ENCODE measurements at regions not wholly inside any gene's neighbourhood (a gene's known extent, or its start where the extent isn't known, plus 50 kb on each side); places are given as distances from the start of the nearest gene placed in this dataset.

DNA sequence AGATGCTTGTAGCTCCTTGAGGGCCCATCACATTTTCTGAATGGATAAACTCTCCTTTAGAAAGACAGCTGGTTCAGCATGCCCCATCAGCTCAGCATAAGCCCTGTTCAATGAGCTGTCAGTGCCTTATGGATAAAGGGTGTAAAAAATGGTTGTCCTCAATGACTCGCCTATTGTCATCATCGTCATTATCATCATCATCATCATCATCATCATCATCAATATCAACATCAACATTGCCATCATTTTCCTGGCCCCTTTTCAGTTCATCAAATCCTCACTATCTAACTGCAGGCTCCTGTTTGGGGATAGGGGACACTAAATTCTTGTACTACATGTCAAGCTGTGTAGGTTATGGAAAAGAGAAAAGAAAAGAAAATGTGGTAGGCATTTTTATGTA, 310.7 kb upstream of the MTNR1B start:
- Mint-ChIP-seq H3K27me3 (ENCODE audit: unreplicated experiment) (peaks cover 6% of the 10 kb centered on the region), H3K36me3 (ENCODE audit: low read depth, unreplicated experiment) (no peaks in the 10 kb centered on the region), H3K4me3 (ENCODE audit: unreplicated experiment) (no peak overlapping the region), H3K9me3 (ENCODE audit: unreplicated experiment) (no peaks in the 10 kb centered on the region), H3K27ac (ENCODE audit: unreplicated experiment) (no peak overlapping the region), H3K4me1 (ENCODE audit: unreplicated experiment) (peaks cover 8% of the 10 kb centered on the region)
- no peak for DNase-seq (ENCODE audit: low spot score)
- TF ChIP-seq, protein P1, sequence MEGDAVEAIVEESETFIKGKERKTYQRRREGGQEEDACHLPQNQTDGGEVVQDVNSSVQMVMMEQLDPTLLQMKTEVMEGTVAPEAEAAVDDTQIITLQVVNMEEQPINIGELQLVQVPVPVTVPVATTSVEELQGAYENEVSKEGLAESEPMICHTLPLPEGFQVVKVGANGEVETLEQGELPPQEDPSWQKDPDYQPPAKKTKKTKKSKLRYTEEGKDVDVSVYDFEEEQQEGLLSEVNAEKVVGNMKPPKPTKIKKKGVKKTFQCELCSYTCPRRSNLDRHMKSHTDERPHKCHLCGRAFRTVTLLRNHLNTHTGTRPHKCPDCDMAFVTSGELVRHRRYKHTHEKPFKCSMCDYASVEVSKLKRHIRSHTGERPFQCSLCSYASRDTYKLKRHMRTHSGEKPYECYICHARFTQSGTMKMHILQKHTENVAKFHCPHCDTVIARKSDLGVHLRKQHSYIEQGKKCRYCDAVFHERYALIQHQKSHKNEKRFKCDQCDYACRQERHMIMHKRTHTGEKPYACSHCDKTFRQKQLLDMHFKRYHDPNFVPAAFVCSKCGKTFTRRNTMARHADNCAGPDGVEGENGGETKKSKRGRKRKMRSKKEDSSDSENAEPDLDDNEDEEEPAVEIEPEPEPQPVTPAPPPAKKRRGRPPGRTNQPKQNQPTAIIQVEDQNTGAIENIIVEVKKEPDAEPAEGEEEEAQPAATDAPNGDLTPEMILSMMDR (IDR thresholded peaks at IDR 0.05; ENCODE audit: unreplicated experiment), result no peak

DNA sequence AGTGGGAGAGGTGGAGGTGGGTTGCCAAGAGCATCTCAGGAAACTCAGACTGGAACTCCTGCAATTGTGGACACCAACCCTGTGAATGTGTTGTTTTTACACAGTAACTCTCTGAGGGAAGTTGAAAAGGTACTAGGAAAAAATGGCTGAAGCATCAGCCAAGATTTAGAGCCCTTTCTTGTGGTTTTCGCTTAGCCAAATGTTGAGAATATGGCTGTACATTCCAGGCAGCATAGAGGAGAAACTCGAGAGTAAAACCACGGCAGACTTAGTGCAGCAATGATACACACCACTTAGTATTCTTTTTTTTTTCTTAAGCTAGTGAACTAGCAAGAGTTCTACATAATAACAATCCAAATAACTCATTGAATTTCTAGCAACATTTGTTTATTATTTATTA, 309.7 kb upstream of the MTNR1B start:
- Mint-ChIP-seq H3K9me3 (ENCODE audit: unreplicated experiment) (no peaks in the 10 kb centered on the region), H3K4me1 (ENCODE audit: unreplicated experiment) (peaks cover 3% of the 10 kb centered on the region), H3K27me3 (ENCODE audit: unreplicated experiment) (peaks cover 6% of the 10 kb centered on the region), H3K27ac (ENCODE audit: unreplicated experiment) (no peak overlapping the region), H3K4me3 (ENCODE audit: unreplicated experiment) (no peak overlapping the region), H3K36me3 (ENCODE audit: low read depth, unreplicated experiment) (no peaks in the 10 kb centered on the region)
- TF ChIP-seq, protein P1 (IDR thresholded peaks at IDR 0.05; ENCODE audit: unreplicated experiment), result no peak
- DNase-seq (ENCODE audit: low spot score), result no peak

DNA sequence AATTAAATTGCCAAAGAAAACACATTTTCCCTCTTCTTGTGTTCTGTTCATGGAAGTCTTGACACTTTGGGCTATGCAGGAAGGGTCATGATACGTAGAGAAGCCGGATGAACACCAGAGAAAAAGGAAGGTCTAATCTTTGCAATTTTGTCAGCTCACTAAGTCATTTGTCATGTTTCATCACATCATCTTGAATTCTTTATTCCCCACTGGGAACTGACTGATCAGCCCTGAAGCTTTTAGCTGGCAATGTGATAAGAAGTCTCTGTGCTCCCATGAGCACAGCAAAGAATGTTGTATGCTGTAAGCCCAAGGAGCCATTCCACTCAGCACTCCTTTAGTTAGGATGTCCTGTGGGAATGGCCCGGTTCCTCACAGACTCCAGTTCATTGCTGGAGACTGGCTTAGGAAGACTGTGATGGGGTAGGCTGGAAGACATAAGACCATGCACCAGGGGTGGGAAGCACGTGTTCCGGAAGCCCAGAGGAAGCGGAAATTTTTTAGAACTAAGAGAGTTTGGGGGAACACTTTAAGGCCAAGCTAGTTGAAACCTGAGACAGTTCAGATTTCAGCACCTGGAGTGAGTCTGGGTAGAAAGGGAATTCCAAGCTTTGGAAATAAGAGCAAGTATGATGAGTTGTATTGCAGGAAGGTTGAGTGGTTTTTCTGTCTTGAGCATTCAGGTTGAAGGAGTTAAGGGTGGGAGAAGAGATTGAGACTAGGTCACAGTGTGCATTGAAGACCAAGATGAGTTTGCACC, 306.7 kb upstream of the MTNR1B start:
- TF ChIP-seq, protein P1 (IDR thresholded peaks at IDR 0.05; ENCODE audit: unreplicated experiment), result no peak
- DNase-seq (ENCODE audit: low spot score), result no peak
- H3K4me1 Mint-ChIP-seq (ENCODE audit: unreplicated experiment), result no peaks in the 10 kb centered on the region
- H3K9me3 Mint-ChIP-seq (ENCODE audit: unreplicated experiment), result no peaks in the 10 kb centered on the region
- H3K27ac Mint-ChIP-seq (ENCODE audit: unreplicated experiment), result no peak overlapping the region
- H3K36me3 Mint-ChIP-seq (ENCODE audit: low read depth, unreplicated experiment), result no peaks in the 10 kb centered on the region
- no peak overlapping the region for H3K4me3 Mint-ChIP-seq (ENCODE audit: unreplicated experiment)
- H3K27me3 Mint-ChIP-seq (ENCODE audit: unreplicated experiment), result no peaks in the 10 kb centered on the region

DNA sequence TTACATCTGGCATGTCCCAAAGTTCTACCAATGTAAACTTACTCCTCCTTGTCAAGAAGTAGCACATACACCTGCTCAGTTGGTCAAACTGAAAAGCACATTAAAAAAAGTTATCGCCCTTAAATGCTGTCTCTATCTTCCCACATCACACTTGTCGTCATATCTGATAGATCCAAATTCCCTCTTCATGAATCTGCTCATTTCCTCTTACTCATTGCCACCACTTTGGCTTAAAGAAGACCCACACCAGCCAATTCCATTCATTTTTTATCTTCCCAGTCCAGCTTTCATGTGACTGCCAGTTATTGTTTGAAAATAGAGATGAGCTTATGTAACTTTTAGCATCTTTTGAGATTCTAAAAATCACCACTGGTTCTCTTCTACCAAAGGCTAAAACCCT, 305.9 kb upstream of the MTNR1B start:
- DNase-seq (ENCODE audit: low spot score), result no peak
- Mint-ChIP-seq H3K27ac (ENCODE audit: unreplicated experiment) (no peak overlapping the region), H3K4me3 (ENCODE audit: unreplicated experiment) (no peak overlapping the region), H3K36me3 (ENCODE audit: low read depth, unreplicated experiment) (no peaks in the 10 kb centered on the region), H3K27me3 (ENCODE audit: unreplicated experiment) (no peaks in the 10 kb centered on the region), H3K4me1 (ENCODE audit: unreplicated experiment) (no peaks in the 10 kb centered on the region), H3K9me3 (ENCODE audit: unreplicated experiment) (no peaks in the 10 kb centered on the region)
- TF ChIP-seq, protein P1 (IDR thresholded peaks at IDR 0.05; ENCODE audit: unreplicated experiment), result no peak

DNA sequence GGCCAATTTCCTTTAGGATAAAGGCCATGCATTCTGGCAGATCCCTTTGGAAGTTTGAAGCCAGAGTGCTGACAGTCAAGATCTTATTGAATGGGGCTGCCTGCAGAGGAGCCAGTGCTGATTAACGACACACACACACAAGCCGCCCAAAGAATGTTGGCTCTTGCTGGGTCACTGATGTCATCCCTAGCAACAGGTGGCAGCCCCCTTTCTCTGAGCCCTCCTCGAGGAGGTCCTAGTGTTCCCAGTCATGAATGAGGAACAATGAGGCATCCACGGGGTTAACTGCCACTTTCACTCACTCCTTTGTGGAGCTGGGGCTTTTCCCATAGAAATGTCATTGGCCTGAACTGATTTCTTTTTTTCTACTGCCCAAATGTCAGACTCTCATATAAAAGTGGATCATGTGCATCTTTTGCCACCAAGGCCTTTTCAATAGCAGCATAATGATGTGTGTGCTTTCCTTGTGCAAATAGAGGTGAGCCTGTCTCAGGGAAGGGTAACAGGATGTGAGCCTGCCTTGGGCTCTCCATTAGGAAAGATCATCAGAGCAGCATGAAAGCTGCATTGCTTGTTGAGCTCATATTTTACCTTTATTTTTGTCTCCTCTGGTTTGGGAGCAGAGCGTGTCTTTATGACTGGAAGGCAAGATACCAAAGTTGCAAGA, 301.8 kb upstream of the MTNR1B start:
- H3K27ac Mint-ChIP-seq (ENCODE audit: unreplicated experiment), result no peak overlapping the region
- no peaks in the 10 kb centered on the region for H3K27me3 Mint-ChIP-seq (ENCODE audit: unreplicated experiment)
- DNase-seq (ENCODE audit: low spot score), result no peak
- no peaks in the 10 kb centered on the region for H3K36me3 Mint-ChIP-seq (ENCODE audit: low read depth, unreplicated experiment)
- TF ChIP-seq, protein P1 (IDR thresholded peaks at IDR 0.05; ENCODE audit: unreplicated experiment), result no peak
- peaks cover 9% of the 10 kb centered on the region for H3K4me1 Mint-ChIP-seq (ENCODE audit: unreplicated experiment)
- H3K9me3 Mint-ChIP-seq (ENCODE audit: unreplicated experiment), result no peaks in the 10 kb centered on the region
- no peak overlapping the region for H3K4me3 Mint-ChIP-seq (ENCODE audit: unreplicated experiment)

Data from endothelial cell (in vitro differentiated cells).